22Rv1 (cell line): ENCODE measurements at regions not wholly inside any gene's neighbourhood (a gene's known extent, or its start where the extent isn't known, plus 50 kb on each side); places are given as distances from the start of the nearest gene placed in this dataset.

Experiments
- ZFX ChIP-seq: fragments of 450-650 bp; IDR thresholded peaks from 2 replicates; pipeline ENCODE4 v1.6.1; 2017; ENCODE audit warnings: antibody characterized with exemption, borderline replicate concordance
- TF ChIP-seq, protein P1 (sequence below): fragments of 450-650 bp; IDR thresholded peaks from 2 replicates; pipeline ENCODE4 v1.5.1; 2017; ENCODE audit warnings: mild to moderate bottlenecking

DNA sequence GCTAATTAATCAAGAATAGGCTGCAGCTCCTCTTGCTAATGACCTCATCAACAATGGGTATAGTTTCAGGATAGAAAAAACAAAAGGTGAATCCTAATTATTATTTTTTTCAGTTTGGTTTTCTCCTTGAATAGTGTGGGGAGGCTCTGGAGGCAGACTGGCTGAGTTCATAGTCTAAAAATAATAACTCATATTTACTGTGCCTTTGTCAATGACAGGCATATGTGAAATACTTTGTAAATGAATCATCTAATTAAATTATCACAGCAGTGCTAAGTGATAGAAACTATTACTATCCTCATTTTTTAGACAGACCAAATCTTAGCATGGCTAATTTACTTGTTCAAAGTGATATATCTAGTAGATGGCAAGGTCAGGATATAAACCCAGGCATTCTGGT lies 1261.0 kb upstream of the SLC10A2 start:
- TF ChIP-seq, protein P1, sequence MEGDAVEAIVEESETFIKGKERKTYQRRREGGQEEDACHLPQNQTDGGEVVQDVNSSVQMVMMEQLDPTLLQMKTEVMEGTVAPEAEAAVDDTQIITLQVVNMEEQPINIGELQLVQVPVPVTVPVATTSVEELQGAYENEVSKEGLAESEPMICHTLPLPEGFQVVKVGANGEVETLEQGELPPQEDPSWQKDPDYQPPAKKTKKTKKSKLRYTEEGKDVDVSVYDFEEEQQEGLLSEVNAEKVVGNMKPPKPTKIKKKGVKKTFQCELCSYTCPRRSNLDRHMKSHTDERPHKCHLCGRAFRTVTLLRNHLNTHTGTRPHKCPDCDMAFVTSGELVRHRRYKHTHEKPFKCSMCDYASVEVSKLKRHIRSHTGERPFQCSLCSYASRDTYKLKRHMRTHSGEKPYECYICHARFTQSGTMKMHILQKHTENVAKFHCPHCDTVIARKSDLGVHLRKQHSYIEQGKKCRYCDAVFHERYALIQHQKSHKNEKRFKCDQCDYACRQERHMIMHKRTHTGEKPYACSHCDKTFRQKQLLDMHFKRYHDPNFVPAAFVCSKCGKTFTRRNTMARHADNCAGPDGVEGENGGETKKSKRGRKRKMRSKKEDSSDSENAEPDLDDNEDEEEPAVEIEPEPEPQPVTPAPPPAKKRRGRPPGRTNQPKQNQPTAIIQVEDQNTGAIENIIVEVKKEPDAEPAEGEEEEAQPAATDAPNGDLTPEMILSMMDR = no peak
- TF ChIP-seq ZFX = no peak
